SK-N-SH treated with all-trans-retinoic acid at 6 μM for 48 hours (cell line): ENCODE measurements at regions not wholly inside any gene's neighbourhood (a gene's known extent, or its start where the extent isn't known, plus 50 kb on each side); places are given as distances from the start of the nearest gene placed in this dataset.

Experiments used
- ARNTL ChIP-seq: fragments of 450-650 bp; formaldehyde crosslinking; IDR thresholded peaks from 2 replicates; pipeline ENCODE4 v1.5.0; 2020; ENCODE audit warnings: low read depth, mild to moderate bottlenecking, moderate library complexity, borderline replicate concordance
- CREB5 ChIP-seq: fragments of 250-450 bp; sonication (Bioruptor Pico); IDR thresholded peaks from 2 replicates; pipeline ENCODE4 v1.5.1; 2020; ENCODE audit warnings: low read depth, mild to moderate bottlenecking, moderate library complexity
- ESRRG ChIP-seq: fragments of 250-450 bp; sonication (Bioruptor Pico); IDR thresholded peaks from 2 replicates; pipeline ENCODE4 v1.6.1; 2021; ENCODE audit warnings: mild to moderate bottlenecking
- PATZ1 ChIP-seq: fragments of 250-450 bp; sonication (Bioruptor Pico); IDR thresholded peaks from 2 replicates; pipeline ENCODE4 v1.8.0; 2020; ENCODE audit warnings: mild to moderate bottlenecking, moderate library complexity, borderline replicate concordance
- PPARA ChIP-seq: fragments of 250-450 bp; sonication (Bioruptor Pico); IDR thresholded peaks from 2 replicates; pipeline ENCODE4 v1.5.0; 2020; ENCODE audit warnings: mild to moderate bottlenecking, borderline replicate concordance
- RARB ChIP-seq: fragments of 250-450 bp; sonication (Bioruptor Pico); IDR thresholded peaks from 2 replicates; pipeline ENCODE4 v1.8.0; 2021; ENCODE audit warnings: mild to moderate bottlenecking, moderate library complexity
- TOX ChIP-seq: fragments of 250-450 bp; sonication (Bioruptor Pico); IDR thresholded peaks from 2 replicates; pipeline ENCODE4 v1.8.0; 2021; ENCODE audit warnings: mild to moderate bottlenecking, moderate library complexity, borderline replicate concordance
- ZFP3 ChIP-seq: fragments of 250-450 bp; sonication (Bioruptor Pico); IDR thresholded peaks from 2 replicates; pipeline ENCODE4 v1.5.0; 2020; ENCODE audit warnings: mild to moderate bottlenecking, moderate library complexity
- ZFP30 ChIP-seq: fragments of 450-650 bp; formaldehyde crosslinking; IDR thresholded peaks from 2 replicates; pipeline ENCODE4 v1.5.0; 2022; ENCODE audit warnings: mild to moderate bottlenecking, moderate library complexity
- TF ChIP-seq, protein P1 (sequence below): fragments of 250-450 bp; sonication (Bioruptor Pico); IDR thresholded peaks from 2 replicates; pipeline ENCODE4 v1.5.0; 2020; ENCODE audit warnings: mild to moderate bottlenecking, moderate library complexity
- TF ChIP-seq, protein P2 (sequence below): fragments of 250-450 bp; sonication (Bioruptor Pico); IDR thresholded peaks from 2 replicates; pipeline ENCODE4 v1.8.0; 2021; ENCODE audit warnings: low read depth, mild to moderate bottlenecking, moderate library complexity, borderline replicate concordance

GRCh38 chr11:92653454-92653853, 316.0 kb upstream of the MTNR1B start:
- TF ChIP-seq PATZ1 (CRISPR knock-in tag) (no peak), RARB (CRISPR knock-in tag) (no peak), PPARA (no peak), ESRRG (CRISPR knock-in tag) (no peak), ARNTL (no peak), TOX (CRISPR knock-in tag) (no peak), ZFP30 (CRISPR knock-in tag) (no peak), CREB5 (CRISPR knock-in tag) (no peak), ZFP3 (CRISPR knock-in tag) (no peak)
- TF ChIP-seq, protein P1, sequence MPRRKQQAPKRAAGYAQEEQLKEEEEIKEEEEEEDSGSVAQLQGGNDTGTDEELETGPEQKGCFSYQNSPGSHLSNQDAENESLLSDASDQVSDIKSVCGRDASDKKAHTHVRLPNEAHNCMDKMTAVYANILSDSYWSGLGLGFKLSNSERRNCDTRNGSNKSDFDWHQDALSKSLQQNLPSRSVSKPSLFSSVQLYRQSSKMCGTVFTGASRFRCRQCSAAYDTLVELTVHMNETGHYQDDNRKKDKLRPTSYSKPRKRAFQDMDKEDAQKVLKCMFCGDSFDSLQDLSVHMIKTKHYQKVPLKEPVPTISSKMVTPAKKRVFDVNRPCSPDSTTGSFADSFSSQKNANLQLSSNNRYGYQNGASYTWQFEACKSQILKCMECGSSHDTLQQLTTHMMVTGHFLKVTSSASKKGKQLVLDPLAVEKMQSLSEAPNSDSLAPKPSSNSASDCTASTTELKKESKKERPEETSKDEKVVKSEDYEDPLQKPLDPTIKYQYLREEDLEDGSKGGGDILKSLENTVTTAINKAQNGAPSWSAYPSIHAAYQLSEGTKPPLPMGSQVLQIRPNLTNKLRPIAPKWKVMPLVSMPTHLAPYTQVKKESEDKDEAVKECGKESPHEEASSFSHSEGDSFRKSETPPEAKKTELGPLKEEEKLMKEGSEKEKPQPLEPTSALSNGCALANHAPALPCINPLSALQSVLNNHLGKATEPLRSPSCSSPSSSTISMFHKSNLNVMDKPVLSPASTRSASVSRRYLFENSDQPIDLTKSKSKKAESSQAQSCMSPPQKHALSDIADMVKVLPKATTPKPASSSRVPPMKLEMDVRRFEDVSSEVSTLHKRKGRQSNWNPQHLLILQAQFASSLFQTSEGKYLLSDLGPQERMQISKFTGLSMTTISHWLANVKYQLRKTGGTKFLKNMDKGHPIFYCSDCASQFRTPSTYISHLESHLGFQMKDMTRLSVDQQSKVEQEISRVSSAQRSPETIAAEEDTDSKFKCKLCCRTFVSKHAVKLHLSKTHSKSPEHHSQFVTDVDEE (CRISPR knock-in tag) = no peak
- TF ChIP-seq, protein P2, sequence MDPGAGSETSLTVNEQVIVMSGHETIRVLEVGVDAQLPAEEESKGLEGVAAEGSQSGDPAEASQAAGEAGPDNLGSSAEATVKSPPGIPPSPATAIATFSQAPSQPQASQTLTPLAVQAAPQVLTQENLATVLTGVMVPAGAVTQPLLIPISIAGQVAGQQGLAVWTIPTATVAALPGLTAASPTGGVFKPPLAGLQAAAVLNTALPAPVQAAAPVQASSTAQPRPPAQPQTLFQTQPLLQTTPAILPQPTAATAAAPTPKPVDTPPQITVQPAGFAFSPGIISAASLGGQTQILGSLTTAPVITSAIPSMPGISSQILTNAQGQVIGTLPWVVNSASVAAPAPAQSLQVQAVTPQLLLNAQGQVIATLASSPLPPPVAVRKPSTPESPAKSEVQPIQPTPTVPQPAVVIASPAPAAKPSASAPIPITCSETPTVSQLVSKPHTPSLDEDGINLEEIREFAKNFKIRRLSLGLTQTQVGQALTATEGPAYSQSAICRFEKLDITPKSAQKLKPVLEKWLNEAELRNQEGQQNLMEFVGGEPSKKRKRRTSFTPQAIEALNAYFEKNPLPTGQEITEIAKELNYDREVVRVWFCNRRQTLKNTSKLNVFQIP (CRISPR knock-in tag) = no peak
